Endodermal cell (in vitro differentiated cells): ENCODE measurements at regions not wholly inside any gene's neighbourhood (a gene's known extent, or its start where the extent isn't known, plus 50 kb on each side); places are given as distances from the start of the nearest gene placed in this dataset.
A peak's percentile ranks its signal among the peaks of the same experiment; 100 is the strongest.

Experiments
- DNase-seq: peaks from one replicate; pipeline ENCODE4 v3.0.0-alpha.2; 2017
- H3K27ac ChIP-seq: 2 replicates; pipeline ENCODE4 v1.5.1; 2013; ENCODE audit warnings: mild to moderate bottlenecking, low read depth, low read length, moderate library complexity
- H3K27me3 ChIP-seq: 2 replicates; pipeline ENCODE4 v1.6.1; 2013; ENCODE audit warnings: mild to moderate bottlenecking, low read length, moderate library complexity; ENCODE audit not compliant: insufficient read depth, control insufficient read depth, poor library complexity, severe bottlenecking
- H3K36me3 ChIP-seq: 2 replicates; pipeline ENCODE4 v1.7.0; 2013; ENCODE audit warnings: mild to moderate bottlenecking, low read length, moderate library complexity; ENCODE audit not compliant: control insufficient read depth, insufficient read depth
- H3K4me1 ChIP-seq: one replicate; pipeline ENCODE4 v1.7.0; 2013; ENCODE audit warnings: low read length; ENCODE audit not compliant: control insufficient read depth, insufficient read depth
- H3K4me3 ChIP-seq: 2 replicates; pipeline ENCODE4 v1.5.1; 2013; ENCODE audit warnings: mild to moderate bottlenecking, low read length, moderate library complexity
- H3K9ac ChIP-seq: 2 replicates; pipeline ENCODE4 v1.6.1; 2013; ENCODE audit warnings: mild to moderate bottlenecking, low read length, moderate library complexity; ENCODE audit not compliant: poor library complexity, severe bottlenecking; ENCODE audit errors: extremely low read depth
- H3K9me3 ChIP-seq: 2 replicates; pipeline ENCODE4 v1.6.1; 2013; ENCODE audit warnings: mild to moderate bottlenecking, low read length, moderate library complexity; ENCODE audit not compliant: control insufficient read depth
- H3K27ac Mint-ChIP-seq: 2 replicates; pipeline ENCODE4 v1.8.0; 2020; ENCODE audit warnings: mixed read lengths
- H3K27me3 Mint-ChIP-seq: 2 replicates; pipeline ENCODE4 v1.8.0; 2021; ENCODE audit warnings: mild to moderate bottlenecking, mixed read lengths; ENCODE audit not compliant: insufficient read depth
- H3K36me3 Mint-ChIP-seq: 2 replicates; pipeline ENCODE4 v1.8.0; 2020; ENCODE audit warnings: low read depth, mixed read lengths
- H3K4me1 Mint-ChIP-seq: 2 replicates; pipeline ENCODE4 v1.8.0; 2020; ENCODE audit warnings: mixed read lengths
- H3K4me3 Mint-ChIP-seq: 2 replicates; pipeline ENCODE4 v1.8.0; 2020; ENCODE audit warnings: mild to moderate bottlenecking, moderate library complexity, mixed read lengths
- H3K9me3 Mint-ChIP-seq: 2 replicates; pipeline ENCODE4 v1.8.0; 2020; ENCODE audit warnings: mild to moderate bottlenecking, mixed read lengths
- WGBS, 2 experiments: methylation state at CpG; one replicate each; pipeline versions ENCODE4 v1.1.5 to v1.1.7; 2013; ENCODE audit warnings: missing lambda C conversion rate in 2 of 2, mixed read lengths in 1 of 2; ENCODE audit not compliant: insufficient coverage in 1 of 2, insufficient read length in 1 of 2; 5-methylcytosine and 5-hydroxymethylcytosine counted together
- TF ChIP-seq, protein P1 (sequence below): fragments of 200-600 bp; sonication (generic); conservative IDR thresholded peaks from 2 replicates; pipeline ENCODE4 v1.5.0; 2021; ENCODE audit warnings: antibody characterized with exemption, mild to moderate bottlenecking

DNA sequence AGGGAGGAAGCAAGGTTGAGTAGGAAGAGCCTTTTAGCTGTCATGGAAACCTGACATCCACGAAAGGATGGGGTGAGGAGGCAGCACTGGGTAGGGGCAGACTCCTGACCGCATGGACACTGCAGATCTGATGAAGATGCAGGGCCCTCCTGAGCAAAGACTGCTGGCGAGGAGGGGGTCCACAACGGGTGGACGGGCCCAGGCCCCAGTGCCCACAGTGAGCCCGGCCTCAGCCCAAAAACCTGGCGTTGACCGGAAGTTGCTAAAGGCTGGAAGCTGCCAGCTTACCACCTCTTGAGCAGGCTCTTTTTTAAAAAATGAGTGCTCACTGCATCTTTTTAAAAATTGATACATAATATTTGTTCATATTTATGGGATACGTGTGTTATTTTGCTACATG is 247.3 kb downstream of the SH3BP4 start:
- TF ChIP-seq, protein P1, sequence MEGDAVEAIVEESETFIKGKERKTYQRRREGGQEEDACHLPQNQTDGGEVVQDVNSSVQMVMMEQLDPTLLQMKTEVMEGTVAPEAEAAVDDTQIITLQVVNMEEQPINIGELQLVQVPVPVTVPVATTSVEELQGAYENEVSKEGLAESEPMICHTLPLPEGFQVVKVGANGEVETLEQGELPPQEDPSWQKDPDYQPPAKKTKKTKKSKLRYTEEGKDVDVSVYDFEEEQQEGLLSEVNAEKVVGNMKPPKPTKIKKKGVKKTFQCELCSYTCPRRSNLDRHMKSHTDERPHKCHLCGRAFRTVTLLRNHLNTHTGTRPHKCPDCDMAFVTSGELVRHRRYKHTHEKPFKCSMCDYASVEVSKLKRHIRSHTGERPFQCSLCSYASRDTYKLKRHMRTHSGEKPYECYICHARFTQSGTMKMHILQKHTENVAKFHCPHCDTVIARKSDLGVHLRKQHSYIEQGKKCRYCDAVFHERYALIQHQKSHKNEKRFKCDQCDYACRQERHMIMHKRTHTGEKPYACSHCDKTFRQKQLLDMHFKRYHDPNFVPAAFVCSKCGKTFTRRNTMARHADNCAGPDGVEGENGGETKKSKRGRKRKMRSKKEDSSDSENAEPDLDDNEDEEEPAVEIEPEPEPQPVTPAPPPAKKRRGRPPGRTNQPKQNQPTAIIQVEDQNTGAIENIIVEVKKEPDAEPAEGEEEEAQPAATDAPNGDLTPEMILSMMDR, result no peak
- Histone ChIP-seq H3K27ac (no peak overlapping the region), H3K36me3 (no peaks in the 10 kb centered on the region), H3K4me1 (no peaks in the 10 kb centered on the region), H3K27me3 (no peaks in the 10 kb centered on the region), H3K9me3 (no peaks in the 10 kb centered on the region), H3K9ac (no peak overlapping the region), H3K4me3 (no peak overlapping the region)
- H3K4me3 Mint-ChIP-seq, result no peak overlapping the region
- 93 to 100% methylated on average over 4 to 9 of the region's 9 CpGs for WGBS, 2 experiments
- H3K36me3 Mint-ChIP-seq, result no peaks in the 10 kb centered on the region
- peaks cover 11% of the 10 kb centered on the region for H3K27me3 Mint-ChIP-seq
- H3K9me3 Mint-ChIP-seq, result peaks cover 4% of the 10 kb centered on the region
- H3K4me1 Mint-ChIP-seq, result no peaks in the 10 kb centered on the region
- DNase-seq, result no peak
- H3K27ac Mint-ChIP-seq, result no peak overlapping the region

DNA sequence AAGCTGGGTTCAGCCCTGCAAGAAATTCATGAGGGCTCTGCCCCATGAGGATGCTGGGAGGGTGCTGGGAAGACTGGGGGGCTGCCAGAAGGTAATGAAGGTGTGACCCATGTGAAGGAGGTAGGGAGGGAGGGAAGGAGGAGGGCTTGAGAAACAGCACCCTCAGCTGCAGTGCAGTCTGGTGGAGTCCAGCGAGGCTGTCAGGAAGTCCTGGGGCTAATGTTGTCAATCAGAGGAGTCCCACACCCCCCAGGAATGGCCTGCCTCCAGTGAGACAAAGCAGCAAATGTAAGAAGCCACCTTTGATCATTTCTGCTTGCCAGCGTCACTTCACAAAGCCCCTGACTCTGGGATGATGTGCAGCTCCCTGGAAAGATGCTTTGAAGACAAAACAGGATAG is 248.4 kb downstream of the SH3BP4 start:
- Histone ChIP-seq H3K9me3 (no peaks in the 10 kb centered on the region), H3K27ac (no peak overlapping the region), H3K36me3 (no peaks in the 10 kb centered on the region), H3K4me3 (no peak overlapping the region), H3K9ac (no peak overlapping the region), H3K4me1 (no peaks in the 10 kb centered on the region), H3K27me3 (no peaks in the 10 kb centered on the region)
- H3K27ac Mint-ChIP-seq, result no peak overlapping the region
- WGBS, 2 experiments, result 60 to 71% methylated on average over 2 of the region's 2 CpGs
- TF ChIP-seq, protein P1, result no peak
- H3K9me3 Mint-ChIP-seq, result peaks cover 4% of the 10 kb centered on the region
- no peak for DNase-seq
- no peaks in the 10 kb centered on the region for H3K36me3 Mint-ChIP-seq
- no peak overlapping the region for H3K4me3 Mint-ChIP-seq
- no peaks in the 10 kb centered on the region for H3K4me1 Mint-ChIP-seq
- peaks cover 10% of the 10 kb centered on the region for H3K27me3 Mint-ChIP-seq

DNA sequence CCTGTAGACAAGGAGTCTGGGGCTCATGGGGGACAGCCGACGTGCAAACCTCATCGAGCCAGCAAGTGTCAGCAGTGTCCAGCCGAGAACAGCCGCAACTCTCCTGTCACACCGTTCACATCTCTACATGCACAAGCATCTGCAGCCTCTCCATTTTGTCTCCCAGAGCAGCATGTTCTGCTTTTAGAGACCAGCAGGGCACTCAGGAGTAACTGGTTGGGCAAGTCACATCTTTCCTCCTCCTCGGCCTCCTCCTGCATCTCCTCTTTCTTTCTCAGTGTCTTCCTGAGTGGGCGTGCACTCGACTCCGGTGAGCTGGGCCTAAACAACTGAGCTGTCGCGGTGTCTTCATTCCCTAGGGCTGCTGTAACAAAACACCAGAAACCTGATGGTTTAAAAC is 249.9 kb downstream of the SH3BP4 start:
- H3K27ac Mint-ChIP-seq, result no peak overlapping the region
- no peaks in the 10 kb centered on the region for H3K36me3 Mint-ChIP-seq
- 88 to 89% methylated on average over 12 of the region's 12 CpGs for WGBS, 2 experiments
- H3K27ac ChIP-seq, result no peak overlapping the region
- no peaks in the 10 kb centered on the region for H3K36me3 ChIP-seq
- no peak overlapping the region for H3K9ac ChIP-seq
- H3K4me3 ChIP-seq, result no peak overlapping the region
- no peak for DNase-seq
- H3K9me3 ChIP-seq, result no peaks in the 10 kb centered on the region
- H3K4me1 Mint-ChIP-seq, result peaks cover 1% of the 10 kb centered on the region
- H3K27me3 ChIP-seq, result no peaks in the 10 kb centered on the region
- H3K4me3 Mint-ChIP-seq, result no peak overlapping the region
- TF ChIP-seq, protein P1, result peak; percentile 8
- H3K4me1 ChIP-seq, result no peaks in the 10 kb centered on the region
- peaks cover 4% of the 10 kb centered on the region for H3K9me3 Mint-ChIP-seq
- peaks cover 8% of the 10 kb centered on the region for H3K27me3 Mint-ChIP-seq
